GM12891 (cell line): ENCODE measurements at regions not wholly inside any gene's neighbourhood (a gene's known extent, or its start where the extent isn't known, plus 50 kb on each side); places are given as distances from the start of the nearest gene placed in this dataset.

Source experiments
- DNase-seq: peaks from one replicate; pipeline ENCODE4 v3.0.0; 2011; ENCODE audit warnings: low spot score; ENCODE audit not compliant: insufficient read length
- FAIRE-seq: peaks from 2 replicates; lab custom pipeline; 2011; peaks lifted over from hg19 to GRCh38; lab: Jason Lieb, UNC
- PAX5 ChIP-seq: IDR thresholded peaks from 2 replicates; pipeline ENCODE4 v1.6.1; 2011; ENCODE audit warnings: low read length, moderate library complexity, mild to moderate bottlenecking; ENCODE audit not compliant: insufficient read depth, severe bottlenecking
- POLR2A ChIP-seq: IDR thresholded peaks from 2 replicates; pipeline ENCODE4 v1.6.1; 2011; ENCODE audit warnings: low read depth, low read length, control low read depth
- POLR2AphosphoS5 ChIP-seq: IDR thresholded peaks from 2 replicates; pipeline ENCODE4 v1.6.1; 2011; ENCODE audit warnings: low read depth, low read length, control low read depth
- POU2F2 ChIP-seq: IDR thresholded peaks from 2 replicates; pipeline ENCODE4 v1.6.1; 2011; ENCODE audit warnings: low read depth, mild to moderate bottlenecking, control low read depth, low read length, moderate library complexity
- SPI1 ChIP-seq: IDR thresholded peaks from 2 replicates; pipeline ENCODE4 v1.6.1; 2011; ENCODE audit warnings: low read depth, low read length, control low read depth
- TAF1 ChIP-seq: IDR thresholded peaks from 2 replicates; pipeline ENCODE4 v1.6.1; 2011; ENCODE audit warnings: low read depth, low read length, control low read depth

- no peak for DNase-seq
- TF ChIP-seq POLR2AphosphoS5 (no peak), TAF1 (no peak), PAX5 (no peak), POLR2A (no peak), SPI1 (no peak), POU2F2 (no peak)
- no peak for FAIRE-seq
Measured at GRCh38 chr11:8757533-8757932, 74.9 kb downstream of the RPL27A start.

- DNase-seq, result no peak
- no peak for TF ChIP-seq PAX5
- TF ChIP-seq POU2F2, result no peak
- TF ChIP-seq POLR2AphosphoS5, result no peak
- no peak for TF ChIP-seq POLR2A
- TF ChIP-seq SPI1, result no peak
- TF ChIP-seq TAF1, result no peak
- no peak for FAIRE-seq
Measured at GRCh38 chr11:8758619-8759169, 76.1 kb downstream of the RPL27A start.

GRCh38 chr11:8759634-8760033 lies 77.0 kb downstream of the RPL27A start:
- no peak for TF ChIP-seq POLR2A
- TF ChIP-seq TAF1, result no peak
- no peak for TF ChIP-seq POU2F2
- no peak for TF ChIP-seq PAX5
- no peak for TF ChIP-seq POLR2AphosphoS5
- TF ChIP-seq SPI1, result no peak
- FAIRE-seq, result no peak
- DNase-seq, result no peak

GRCh38 chr11:8760896-8761295 lies 78.3 kb downstream of the RPL27A start:
- no peak for TF ChIP-seq TAF1
- no peak for TF ChIP-seq POLR2A
- TF ChIP-seq SPI1, result no peak
- TF ChIP-seq POU2F2, result no peak
- TF ChIP-seq PAX5, result no peak
- TF ChIP-seq POLR2AphosphoS5, result no peak
- DNase-seq (no peak), FAIRE-seq (no peak)

GRCh38 chr11:8763070-8763685 lies 80.6 kb downstream of the RPL27A start:
- DNase-seq (no peak), FAIRE-seq (no peak)
- no peak for TF ChIP-seq SPI1
- no peak for TF ChIP-seq TAF1
- no peak for TF ChIP-seq POU2F2
- no peak for TF ChIP-seq POLR2A
- TF ChIP-seq POLR2AphosphoS5, result no peak
- no peak for TF ChIP-seq PAX5

- FAIRE-seq (no peak), DNase-seq (no peak)
- TF ChIP-seq POLR2AphosphoS5 (no peak), SPI1 (no peak), TAF1 (no peak), PAX5 (no peak), POU2F2 (no peak), POLR2A (no peak)
Measured at GRCh38 chr11:8765294-8765693, 82.7 kb downstream of the RPL27A start.

GRCh38 chr11:8766043-8766987 lies 83.7 kb downstream of the RPL27A start:
- TF ChIP-seq POU2F2 (no peak), TAF1 (no peak), SPI1 (no peak), PAX5 (no peak), POLR2A (no peak), POLR2AphosphoS5 (no peak)
- FAIRE-seq, result no peak
- DNase-seq, result no peak

- no peak for DNase-seq
- TF ChIP-seq SPI1 (no peak), POLR2AphosphoS5 (no peak), TAF1 (no peak), POLR2A (no peak), PAX5 (no peak), POU2F2 (no peak)
- FAIRE-seq, result no peak
Measured at GRCh38 chr11:8766988-8767374, 84.4 kb downstream of the RPL27A start.

- no peak for TF ChIP-seq POU2F2
- TF ChIP-seq SPI1, result no peak
- no peak for TF ChIP-seq POLR2AphosphoS5
- no peak for FAIRE-seq
- DNase-seq, result no peak
Measured at GRCh38 chr11:8767466-8768142, 85.0 kb downstream of the RPL27A start.
